ENCODE measurements at regions not wholly inside any gene's neighbourhood (a gene's known extent, or its start where the extent isn't known, plus 50 kb on each side); places are given as distances from the start of the nearest gene placed in this dataset.
"Not testable (repeated sequence)": the region's sequence is repeated elsewhere in the genome, so short reads cannot be mapped to it uniquely, and the experiment has no call there.

DNA sequence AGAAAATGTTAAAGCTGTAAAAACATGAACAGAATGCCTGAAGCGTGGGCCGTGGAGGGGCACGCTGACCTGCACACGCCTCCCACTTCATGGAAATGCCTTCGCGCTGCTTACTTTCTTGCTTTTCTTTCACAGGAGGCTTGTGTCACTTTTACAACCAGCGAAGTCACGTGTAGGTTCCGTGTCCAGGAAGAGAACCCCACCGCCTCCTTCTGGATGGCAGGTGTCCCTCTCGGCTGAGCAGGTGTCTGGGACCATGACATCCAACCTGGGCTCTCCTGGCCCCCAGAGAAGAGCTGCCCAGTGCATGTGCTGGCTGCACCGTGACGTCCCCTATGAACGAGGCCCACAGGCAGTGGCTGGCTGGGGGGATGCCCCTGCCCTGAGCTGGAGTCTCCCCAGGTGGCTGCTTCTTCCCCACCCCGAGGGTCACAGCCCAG, 345.0 kb upstream of the SFSWAP start:
- no peak for DNase-seq

DNA sequence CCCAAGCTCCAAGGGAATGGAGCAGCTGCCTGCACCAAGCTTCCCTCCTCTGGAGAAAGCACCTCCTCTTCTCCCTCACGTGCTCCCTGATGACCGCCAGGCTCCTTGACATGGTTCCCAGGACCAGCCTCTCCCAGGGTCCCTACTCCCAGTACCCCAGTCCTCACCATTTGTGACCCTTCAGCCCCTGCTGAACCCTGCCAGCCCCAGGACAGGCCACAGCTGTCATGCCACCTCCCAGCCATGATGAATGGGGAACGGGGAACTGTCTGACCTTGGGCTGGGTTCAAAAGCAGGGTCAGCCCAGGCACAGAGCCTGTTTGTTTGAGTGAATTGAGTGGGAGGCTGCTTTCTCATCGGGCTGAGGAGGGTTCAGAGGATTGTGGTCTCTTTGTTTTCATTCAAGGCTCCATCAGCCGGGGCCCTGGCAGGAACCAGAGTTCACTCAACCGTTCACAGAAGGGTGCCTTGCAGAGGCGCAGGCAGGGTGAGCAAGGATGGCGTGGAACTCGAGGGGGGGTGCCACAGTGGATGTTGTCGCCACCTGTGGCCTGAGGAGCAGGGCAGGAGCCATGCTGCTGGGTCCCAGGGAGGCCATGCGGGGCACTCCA, 344.5 kb upstream of the SFSWAP start:
- Histone ChIP-seq H3K36me3 (replicated peaks in 1 of 2; ENCODE audit: insufficient read depth in 1 of 2, low read depth in 2 of 2) (no peaks in the 10 kb centered on the region), H3K4me3 (no peak overlapping the region), H3K27me3 (no peaks in the 10 kb centered on the region), H3K9me3 (no peaks in the 10 kb centered on the region), H3K4me1 (no peaks in the 10 kb centered on the region), H3K27ac (no peak overlapping the region)
- TF ChIP-seq, protein P1, sequence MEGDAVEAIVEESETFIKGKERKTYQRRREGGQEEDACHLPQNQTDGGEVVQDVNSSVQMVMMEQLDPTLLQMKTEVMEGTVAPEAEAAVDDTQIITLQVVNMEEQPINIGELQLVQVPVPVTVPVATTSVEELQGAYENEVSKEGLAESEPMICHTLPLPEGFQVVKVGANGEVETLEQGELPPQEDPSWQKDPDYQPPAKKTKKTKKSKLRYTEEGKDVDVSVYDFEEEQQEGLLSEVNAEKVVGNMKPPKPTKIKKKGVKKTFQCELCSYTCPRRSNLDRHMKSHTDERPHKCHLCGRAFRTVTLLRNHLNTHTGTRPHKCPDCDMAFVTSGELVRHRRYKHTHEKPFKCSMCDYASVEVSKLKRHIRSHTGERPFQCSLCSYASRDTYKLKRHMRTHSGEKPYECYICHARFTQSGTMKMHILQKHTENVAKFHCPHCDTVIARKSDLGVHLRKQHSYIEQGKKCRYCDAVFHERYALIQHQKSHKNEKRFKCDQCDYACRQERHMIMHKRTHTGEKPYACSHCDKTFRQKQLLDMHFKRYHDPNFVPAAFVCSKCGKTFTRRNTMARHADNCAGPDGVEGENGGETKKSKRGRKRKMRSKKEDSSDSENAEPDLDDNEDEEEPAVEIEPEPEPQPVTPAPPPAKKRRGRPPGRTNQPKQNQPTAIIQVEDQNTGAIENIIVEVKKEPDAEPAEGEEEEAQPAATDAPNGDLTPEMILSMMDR (IDR thresholded peaks at IDR 0.05): no peak
- no peak for TF ChIP-seq POLR2A (IDR thresholded peaks at IDR 0.05)
- DNase-seq: no peak
- ATAC-seq: no peak
- WGBS, 2 donors: 50 to 55% methylated on average over 9 to 11 of the region's 11 CpGs
- intact Hi-C loops (cut with DNase I): no loop called here

More for the DNA sequence above, 345.0 kb upstream of the SFSWAP start:
- WGBS, 2 donors: 73% methylated on average over 9 to 15 of the region's 15 CpGs
- Histone ChIP-seq H3K27me3 (no peaks in the 10 kb centered on the region), H3K27ac (no peak overlapping the region), H3K36me3 (replicated peaks in 1 of 2; ENCODE audit: insufficient read depth in 1 of 2, low read depth in 2 of 2) (no peaks in the 10 kb centered on the region), H3K4me3 (no peak overlapping the region), H3K4me1 (no peaks in the 10 kb centered on the region), H3K9me3 (no peaks in the 10 kb centered on the region)
- no peak for ATAC-seq
- intact Hi-C loops (cut with DNase I): no loop called here
- no peak for TF ChIP-seq POLR2A (IDR thresholded peaks at IDR 0.05)
- TF ChIP-seq, protein P1 (IDR thresholded peaks at IDR 0.05): no peak

DNA sequence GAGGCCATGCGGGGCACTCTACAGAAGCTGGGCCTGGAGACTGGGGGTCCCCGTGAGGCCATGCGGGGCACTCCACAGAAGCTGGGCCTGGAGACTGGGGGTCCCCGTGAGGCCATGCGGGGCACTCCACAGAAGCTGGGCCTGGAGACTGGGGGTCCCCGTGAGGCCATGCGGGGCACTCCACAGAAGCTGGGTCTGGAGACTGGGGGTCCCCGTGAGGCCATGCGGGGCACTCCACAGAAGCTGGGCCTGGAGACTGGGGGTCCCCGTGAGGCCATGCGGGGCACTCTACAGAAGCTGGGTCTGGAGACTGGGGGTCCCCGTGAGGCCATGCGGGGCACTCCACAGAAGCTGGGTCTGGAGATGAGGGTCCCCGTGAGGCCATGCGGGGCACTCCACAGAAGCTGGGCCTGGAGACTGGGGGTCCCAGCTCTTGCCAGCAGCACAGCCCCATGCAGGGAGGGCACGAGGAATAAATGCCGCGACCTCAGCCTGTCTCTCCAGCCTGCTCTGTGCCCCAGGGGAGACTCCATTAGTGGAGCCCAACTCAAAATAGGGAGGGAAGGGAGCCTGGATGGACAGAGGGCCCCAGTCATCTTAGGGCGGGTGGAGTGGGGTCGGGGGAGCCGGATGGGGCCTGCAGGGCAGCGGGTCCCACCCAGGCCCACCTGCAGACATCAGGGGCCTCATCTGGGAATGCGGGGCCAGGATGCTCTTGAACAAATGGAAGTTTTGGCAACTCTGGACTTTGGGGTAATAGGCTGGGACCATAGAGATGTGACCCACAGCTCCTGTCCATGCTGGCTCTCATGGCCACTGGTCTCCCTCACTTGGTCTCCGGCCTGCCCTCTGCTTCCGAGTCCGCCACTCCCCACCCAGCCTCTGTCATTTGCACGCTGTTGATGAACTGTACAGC, 343.6 kb upstream of the SFSWAP start:
- H3K4me1 ChIP-seq; DNase-seq; H3K9me3 ChIP-seq; H3K4me3 ChIP-seq; H3K27me3 ChIP-seq; ATAC-seq; intact Hi-C loops (cut with DNase I); H3K27ac ChIP-seq; H3K36me3 ChIP-seq (replicated peaks in 1 of 2; ENCODE audit: insufficient read depth in 1 of 2, low read depth in 2 of 2): not testable (repeated sequence)
- 73 to 83% methylated on average over 11 to 15 of the region's 27 CpGs for WGBS, 2 donors

DNA sequence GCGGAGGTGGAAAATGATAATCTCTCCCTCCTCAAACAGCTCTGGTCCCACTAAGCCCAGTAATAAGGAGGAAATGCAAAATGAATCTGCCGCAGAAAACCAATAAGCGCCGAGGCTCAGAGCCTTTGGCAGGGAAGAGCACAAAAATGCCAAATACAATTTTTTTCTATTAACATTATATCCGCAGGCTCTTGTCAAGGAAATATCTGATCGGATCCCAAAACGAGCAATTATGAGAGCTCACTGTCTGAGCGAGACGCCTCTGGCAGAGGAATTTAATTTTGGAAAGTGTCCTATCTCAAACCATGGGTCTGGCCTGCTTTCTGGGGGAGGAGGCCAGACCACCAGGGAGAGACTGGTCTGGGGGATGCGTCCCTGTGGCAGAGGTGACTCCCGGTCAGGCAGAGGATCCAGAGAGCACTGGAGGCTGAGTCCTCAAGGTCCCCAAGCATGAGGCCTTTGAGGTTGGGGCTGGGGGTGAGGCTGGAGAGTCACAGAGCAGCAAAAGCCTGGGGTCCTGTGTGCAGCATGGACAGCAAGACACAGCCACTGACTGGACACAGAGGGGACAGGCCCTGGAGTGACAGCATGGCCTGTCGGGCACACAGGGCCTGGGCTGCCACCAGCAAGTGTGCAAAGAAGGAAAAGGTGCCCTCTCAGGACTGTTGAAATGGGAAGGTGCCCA, 342.8 kb upstream of the SFSWAP start:
- H3K36me3 ChIP-seq (replicated peaks in 1 of 2; ENCODE audit: insufficient read depth in 1 of 2, low read depth in 2 of 2): no peaks in the 10 kb centered on the region
- ATAC-seq (no peak), DNase-seq (no peak)
- H3K27me3 ChIP-seq: no peaks in the 10 kb centered on the region
- WGBS, 2 donors: 61 to 70% methylated on average over 9 to 12 of the region's 12 CpGs
- H3K27ac ChIP-seq: no peak overlapping the region
- no peaks in the 10 kb centered on the region for H3K4me1 ChIP-seq
- TF ChIP-seq, protein P1 (IDR thresholded peaks at IDR 0.05): no peak
- TF ChIP-seq POLR2A (IDR thresholded peaks at IDR 0.05): no peak
- H3K4me3 ChIP-seq: no peak overlapping the region
- intact Hi-C loops (cut with DNase I): no loop called here
- H3K9me3 ChIP-seq: no peaks in the 10 kb centered on the region

DNA sequence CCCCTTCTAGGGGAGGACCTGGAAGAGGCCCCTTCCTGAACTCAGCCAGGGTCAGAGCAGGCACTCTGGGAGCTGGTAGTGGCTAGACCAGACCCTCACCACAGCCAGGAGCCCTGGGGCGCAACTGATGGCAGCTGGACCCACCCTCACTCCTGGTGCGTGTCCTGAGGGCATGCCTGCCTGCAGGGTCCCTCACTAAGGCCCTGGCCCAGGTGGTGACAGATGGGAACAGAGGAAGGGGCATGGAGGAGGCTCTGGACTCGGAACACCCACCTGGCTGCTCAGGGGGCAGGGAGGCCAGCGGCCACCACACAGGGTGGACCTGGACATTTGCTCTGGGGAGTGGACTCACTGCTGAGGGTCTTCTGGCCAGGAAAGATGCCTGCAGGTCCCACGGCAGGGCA, 342.2 kb upstream of the SFSWAP start:
- DNase-seq (no peak), ATAC-seq (no peak)
- WGBS, 2 donors: 72 to 73% methylated on average over 2 to 5 of the region's 5 CpGs
- no peak overlapping the region for H3K27ac ChIP-seq
- H3K4me1 ChIP-seq: no peaks in the 10 kb centered on the region
- H3K4me3 ChIP-seq: no peak overlapping the region
- no peaks in the 10 kb centered on the region for H3K36me3 ChIP-seq (replicated peaks in 1 of 2; ENCODE audit: insufficient read depth in 1 of 2, low read depth in 2 of 2)
- intact Hi-C loops (cut with DNase I): no loop called here
- no peaks in the 10 kb centered on the region for H3K27me3 ChIP-seq
- TF ChIP-seq POLR2A (IDR thresholded peaks at IDR 0.05): no peak
- TF ChIP-seq, protein P1 (IDR thresholded peaks at IDR 0.05): no peak
- no peaks in the 10 kb centered on the region for H3K9me3 ChIP-seq
